IMR-90 (cell line): ENCODE measurements at regions not wholly inside any gene's neighbourhood (a gene's known extent, or its start where the extent isn't known, plus 50 kb on each side); places are given as distances from the start of the nearest gene placed in this dataset.

ENCODE experiments used
- ATAC-seq: fragments of 200-7000 bp; cut with Tn5 transposase; 2 replicates; pipeline ENCODE4 v1.9.1; 2020; ENCODE audit warnings: low read depth, mild to moderate bottlenecking, moderate library complexity
- BruUV-seq: library from RNA; stranded (reverse); fragments of 400-500 nt; replicated peaks from 2 replicates; lab custom pipeline; 2021; lab: Mats Ljungman, UMichigan
- CTCF ChIA-PET: fragments of 300-600 bp; formaldehyde crosslinking; extraction: SDS; loops from one replicate; lab custom pipeline; 2021; ENCODE audit warnings: antibody characterized with exemption; lab: Yijun Ruan, JAX
- POLR2A ChIA-PET: fragments of 300-600 bp; sonication (Branson Sonifier 250); formaldehyde crosslinking; loops from one replicate; lab custom pipeline; 2022; ENCODE audit warnings: antibody characterized with exemption; ENCODE audit not compliant: unreplicated experiment; lab: Charles Lee
- DNase-seq: peaks from one replicate; pipeline ENCODE4 v3.0.0; 2013
- H2AFZ ChIP-seq: replicated peaks from 2 replicates; pipeline ENCODE3; 2013; ENCODE audit warnings: low read length, mild to moderate bottlenecking; ENCODE audit not compliant: poor library complexity
- H2AK5ac ChIP-seq: 2 replicates; pipeline ENCODE4 v1.6.1; 2013; ENCODE audit warnings: low read depth, low read length, inconsistent platforms
- H2AK9ac ChIP-seq: replicated peaks from 2 replicates; pipeline ENCODE3; 2013; ENCODE audit warnings: mild to moderate bottlenecking, low read depth, low read length, moderate library complexity; ENCODE audit not compliant: poor library complexity
- H2BK120ac ChIP-seq: 2 replicates; pipeline ENCODE4 v1.6.1; 2013; ENCODE audit warnings: low read depth, low read length, inconsistent platforms
- H2BK15ac ChIP-seq: 3 replicates; pipeline ENCODE4 v1.6.1; 2013; ENCODE audit warnings: low read depth, low read length, inconsistent platforms
- H2BK20ac ChIP-seq: 2 replicates; pipeline ENCODE4 v1.6.1; 2013; ENCODE audit warnings: low read depth, mild to moderate bottlenecking, inconsistent platforms, low read length, moderate library complexity
- H2BK5ac ChIP-seq: 2 replicates; pipeline ENCODE4 v1.6.1; 2013; ENCODE audit warnings: mild to moderate bottlenecking, low read depth, low read length, inconsistent platforms; ENCODE audit not compliant: poor library complexity, severe bottlenecking
- H3K14ac ChIP-seq: replicated peaks from 2 replicates; pipeline ENCODE4 v1.6.1; 2013; ENCODE audit warnings: low read depth, low read length, inconsistent platforms
- H3K18ac ChIP-seq: 2 replicates; pipeline ENCODE4 v1.6.1; 2013; ENCODE audit warnings: low read depth, low read length, control low read depth
- H3K23ac ChIP-seq: 2 replicates; pipeline ENCODE4 v1.6.1; 2013; ENCODE audit warnings: low read depth, low read length, inconsistent platforms
- H3K27ac ChIP-seq: 2 replicates; pipeline ENCODE4 v1.5.1; 2013; ENCODE audit warnings: mild to moderate bottlenecking, control low read depth, low read length; ENCODE audit not compliant: insufficient read depth
- H3K27me3 ChIP-seq: 2 replicates; pipeline ENCODE4 v1.6.1; 2013; ENCODE audit warnings: low read length; ENCODE audit not compliant: control insufficient read depth, insufficient read depth
- H3K36me3 ChIP-seq: 2 replicates; pipeline ENCODE4 v1.6.1; 2013; ENCODE audit warnings: low read length, mixed read lengths; ENCODE audit not compliant: control insufficient read depth, insufficient read depth
- H3K4ac ChIP-seq: 2 replicates; pipeline ENCODE4 v1.6.1; 2013; ENCODE audit warnings: low read depth, low read length, inconsistent platforms
- H3K4me1 ChIP-seq: 2 replicates; pipeline ENCODE4 v1.6.1; 2013; ENCODE audit warnings: low read length, mixed read lengths; ENCODE audit not compliant: control insufficient read depth, insufficient read depth
- H3K4me2 ChIP-seq: 2 replicates; pipeline ENCODE4 v1.6.1; 2013; ENCODE audit warnings: low read depth, mild to moderate bottlenecking, control low read depth, low read length, moderate library complexity
- H3K4me3 ChIP-seq: 2 replicates; pipeline ENCODE4 v1.5.1; 2013; ENCODE audit warnings: low read depth, mild to moderate bottlenecking, control low read depth, low read length, moderate library complexity; ENCODE audit not compliant: insufficient read depth
- H3K56ac ChIP-seq: 2 replicates; pipeline ENCODE4 v1.6.1; 2013; ENCODE audit warnings: low read length, inconsistent platforms; ENCODE audit not compliant: insufficient read depth; ENCODE audit errors: extremely low read depth
- H3K79me1 ChIP-seq, 2 experiments: 2 replicates each; pipeline ENCODE4 v1.6.1; 2013; ENCODE audit warnings: low read length in 2 of 2, inconsistent platforms in 1 of 2, low read depth in 1 of 2
- H3K9ac ChIP-seq: 2 replicates; pipeline ENCODE4 v1.6.1; 2013; ENCODE audit warnings: low read depth, low read length, control low read depth
- H3K9me1 ChIP-seq: 2 replicates; pipeline ENCODE4 v1.6.1; 2013; ENCODE audit warnings: low read length, inconsistent platforms; ENCODE audit not compliant: insufficient read depth
- H3K9me3 ChIP-seq: 2 replicates; pipeline ENCODE4 v1.6.1; 2013; ENCODE audit warnings: low read length; ENCODE audit not compliant: control insufficient read depth, insufficient read depth
- H4K20me1 ChIP-seq: 2 replicates; pipeline ENCODE4 v1.6.1; 2013; ENCODE audit warnings: low read length, inconsistent platforms; ENCODE audit not compliant: insufficient read depth
- H4K5ac ChIP-seq: 2 replicates; pipeline ENCODE4 v1.6.1; 2013; ENCODE audit warnings: mild to moderate bottlenecking, low read depth, low read length, control low read depth
- H4K8ac ChIP-seq, 2 experiments: 2 replicates each; pipeline ENCODE4 v1.6.1; 2013; ENCODE audit warnings: low read depth in 2 of 2, low read length in 2 of 2, control low read depth in 1 of 2, inconsistent platforms in 1 of 2
- H4K91ac ChIP-seq: 2 replicates; pipeline ENCODE4 v1.6.1; 2013; ENCODE audit warnings: low read depth, low read length, inconsistent platforms; ENCODE audit not compliant: insufficient read depth
- CHD1 ChIP-seq: IDR thresholded peaks from 2 replicates; pipeline ENCODE4 v1.6.1; 2012; ENCODE audit warnings: low read depth, low read length, improper control_type of control experiment
- ELK1 ChIP-seq: fragments of 150-350 bp; IDR thresholded peaks from 2 replicates; pipeline ENCODE4 v1.6.1; 2016; ENCODE audit warnings: low read depth, mild to moderate bottlenecking, low read length, moderate library complexity, borderline replicate concordance
- FOS ChIP-seq: fragments of 150-350 bp; IDR thresholded peaks from 2 replicates; pipeline ENCODE4 v1.6.1; 2016; ENCODE audit warnings: low read depth, low read length
- MAZ ChIP-seq: IDR thresholded peaks from 2 replicates; pipeline ENCODE4 v1.6.1; 2012; ENCODE audit warnings: low read depth, mild to moderate bottlenecking, low read length, improper control_type of control experiment, moderate library complexity, borderline replicate concordance
- MXI1 ChIP-seq: IDR thresholded peaks from 2 replicates; pipeline ENCODE4 v1.6.1; 2012; ENCODE audit warnings: low read depth, mild to moderate bottlenecking, low read length, moderate library complexity, borderline replicate concordance
- NFE2L2 ChIP-seq: fragments of 150-350 bp; IDR thresholded peaks from 2 replicates; pipeline ENCODE4 v1.6.1; 2016; ENCODE audit warnings: low read depth, mild to moderate bottlenecking, low read length
- POLR2A ChIP-seq: IDR thresholded peaks from 2 replicates; pipeline ENCODE4 v1.6.1; 2012; ENCODE audit warnings: mild to moderate bottlenecking, low read depth, low read length
- RFX5 ChIP-seq: IDR thresholded peaks from 2 replicates; pipeline ENCODE4 v1.8.0; 2012; ENCODE audit warnings: low read depth, mild to moderate bottlenecking, low read length, moderate library complexity
- WGBS, 2 experiments: methylation state at CpG; one replicate each; pipeline versions ENCODE4 v1.1.5 to v1.1.7; 2013; ENCODE audit warnings: missing lambda C conversion rate in 2 of 2; ENCODE audit not compliant: insufficient read length in 1 of 2; ENCODE audit errors: extremely low coverage in 2 of 2; 5-methylcytosine and 5-hydroxymethylcytosine counted together
- dilution Hi-C: fragments of 300-500 bp; cut with HindIII; formaldehyde crosslinking; loops from one replicate; pipeline ENCODE4 v1.14.3; 2018; ENCODE audit warnings: low sequenced_read_pairs; ENCODE audit not compliant: unreplicated experiment
- in situ Hi-C: fragments of 300-500 bp; cut with MboI; formaldehyde crosslinking; loops from 3 replicates; pipeline ENCODE4 v1.14.3; 2019; ENCODE audit warnings: low sequenced_read_pairs, inconsistent platforms, mixed read lengths
- intact Hi-C: fragments of 100-400 bp; cut with micrococcal nuclease; formaldehyde crosslinking; loops from 2 replicates; pipeline ENCODE4 v1.10.0; 2022
- TF ChIP-seq, protein P1 (sequence below): fragments of 150-350 bp; IDR thresholded peaks from 2 replicates; pipeline ENCODE4 v1.6.1; 2017; ENCODE audit warnings: mild to moderate bottlenecking, antibody characterized with exemption, low read length, low read depth

GRCh38 chr2:11891028-11891427, 144.6 kb downstream of the LPIN1 start:
- intact Hi-C loops, result no loop called here
- TF ChIP-seq POLR2A (no peak), ELK1 (no peak), NFE2L2 (no peak), FOS (no peak), RFX5 (no peak), MAZ (no peak), MXI1 (no peak), CHD1 (no peak)
- TF ChIP-seq, protein P1, sequence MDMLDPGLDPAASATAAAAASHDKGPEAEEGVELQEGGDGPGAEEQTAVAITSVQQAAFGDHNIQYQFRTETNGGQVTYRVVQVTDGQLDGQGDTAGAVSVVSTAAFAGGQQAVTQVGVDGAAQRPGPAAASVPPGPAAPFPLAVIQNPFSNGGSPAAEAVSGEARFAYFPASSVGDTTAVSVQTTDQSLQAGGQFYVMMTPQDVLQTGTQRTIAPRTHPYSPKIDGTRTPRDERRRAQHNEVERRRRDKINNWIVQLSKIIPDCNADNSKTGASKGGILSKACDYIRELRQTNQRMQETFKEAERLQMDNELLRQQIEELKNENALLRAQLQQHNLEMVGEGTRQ, result no peak

More at GRCh38 chr2:11891028-11891427, 144.6 kb downstream of the LPIN1 start:
- Histone ChIP-seq H3K27me3 (no peaks in the 10 kb centered on the region), H2BK120ac (no peak overlapping the region), H3K9me3 (peaks cover 7% of the 10 kb centered on the region), H3K14ac (no peak overlapping the region), H2AK5ac (no peak overlapping the region), H3K4me1 (no peaks in the 10 kb centered on the region), H3K36me3 (no peaks in the 10 kb centered on the region), H2BK20ac (no peak overlapping the region), H4K20me1 (no peaks in the 10 kb centered on the region), H2AFZ (no peak overlapping the region), H3K4me3 (no peak overlapping the region), H3K4me2 (no peak overlapping the region), H3K27ac (no peak overlapping the region), H3K23ac (no peak overlapping the region), H4K5ac (no peak overlapping the region), H3K9me1 (no peaks in the 10 kb centered on the region), H4K8ac (no peak overlapping the region), H3K4ac (no peak overlapping the region), H3K79me1 (no peaks in the 10 kb centered on the region), H3K9ac (no peak overlapping the region), H2AK9ac (no peak overlapping the region), H2BK5ac (no peak overlapping the region), H4K91ac (no peak overlapping the region), H3K18ac (no peak overlapping the region), H2BK15ac (no peak overlapping the region), H3K56ac (no peak overlapping the region)
- CTCF ChIA-PET, result no interaction called here
- in situ Hi-C loops, result no loop called here
- POLR2A ChIA-PET, result no interaction called here
- no peak for ATAC-seq
- 48% methylated on average over 3 of the region's 5 CpGs; no CpG with 5 or more reads in 1 of the 2 experiments for WGBS, 2 experiments
- no peak for DNase-seq
- dilution Hi-C loops, result no loop called here
- BruUV-seq, result no TSS peak
